Bronchial epithelial cell (primary cell): ENCODE measurements at regions not wholly inside any gene's neighbourhood (a gene's known extent, or its start where the extent isn't known, plus 50 kb on each side); places are given as distances from the start of the nearest gene placed in this dataset.

Experiments
- DNase-seq: peaks from one replicate; pipeline ENCODE4 v3.0.0-alpha.2; 2010; ENCODE audit warnings: low read depth
- FAIRE-seq: peaks from 2 replicates; lab custom pipeline; 2011; peaks lifted over from hg19 to GRCh38; lab: Jason Lieb, UNC
- H3K27me3 ChIP-seq: 2 replicates; pipeline ENCODE4 v1.5.1; 2011; ENCODE audit warnings: low read length; ENCODE audit not compliant: control insufficient read depth, insufficient read depth
- H3K36me3 ChIP-seq: 2 replicates; pipeline ENCODE4 v1.5.1; 2011; ENCODE audit warnings: low read length; ENCODE audit not compliant: control insufficient read depth, insufficient read depth
- H3K4me3 ChIP-seq: 2 replicates; pipeline ENCODE4 v1.5.1; 2011; ENCODE audit warnings: mild to moderate bottlenecking, low read depth, low read length, control low read depth
- CTCF ChIP-seq: IDR thresholded peaks from 2 replicates; pipeline ENCODE4 v1.5.1; 2011; ENCODE audit warnings: mild to moderate bottlenecking, moderate library complexity, low read length, control low read depth, inconsistent platforms; ENCODE audit not compliant: insufficient read depth, severe bottlenecking

- FAIRE-seq, result no peak
These were observed 118.6 kb downstream of the INHBB start for GRCh38 chr2:120464448-120464931.

GRCh38 chr2:120465012-120465700 is 119.2 kb downstream of the INHBB start:
- FAIRE-seq (no peak), DNase-seq (no peak)
- Histone ChIP-seq H3K4me3 (no peak overlapping the region), H3K36me3 (no peaks in the 10 kb centered on the region), H3K27me3 (no peaks in the 10 kb centered on the region)
- TF ChIP-seq CTCF, result no peak

More at GRCh38 chr2:120464448-120464931, 118.6 kb downstream of the INHBB start:
- Histone ChIP-seq H3K27me3 (no peaks in the 10 kb centered on the region), H3K36me3 (no peaks in the 10 kb centered on the region), H3K4me3 (no peak overlapping the region)
- TF ChIP-seq CTCF, result no peak
- DNase-seq, result no peak

- DNase-seq (no peak), FAIRE-seq (no peak)
- no peaks in the 10 kb centered on the region for H3K36me3 ChIP-seq
- TF ChIP-seq CTCF, result no peak
- H3K27me3 ChIP-seq, result no peaks in the 10 kb centered on the region
- H3K4me3 ChIP-seq, result no peak overlapping the region
These were observed 119.7 kb downstream of the INHBB start for GRCh38 chr2:120465701-120465988.

GRCh38 chr2:120465989-120466703 is 120.2 kb downstream of the INHBB start:
- DNase-seq, result no peak
- Histone ChIP-seq H3K27me3 (no peaks in the 10 kb centered on the region), H3K4me3 (no peak overlapping the region), H3K36me3 (no peaks in the 10 kb centered on the region)
- no peak for TF ChIP-seq CTCF
- FAIRE-seq, result no peak

GRCh38 chr2:120466704-120467054 is 120.7 kb downstream of the INHBB start:
- Histone ChIP-seq H3K4me3 (no peak overlapping the region), H3K27me3 (no peaks in the 10 kb centered on the region), H3K36me3 (no peaks in the 10 kb centered on the region)
- TF ChIP-seq CTCF, result no peak
- FAIRE-seq, result no peak
- no peak for DNase-seq
